ENCODE measurements at regions not wholly inside any gene's neighbourhood (a gene's known extent, or its start where the extent isn't known, plus 50 kb on each side); places are given as distances from the start of the nearest gene placed in this dataset.

- TF ChIP-seq TSHZ2 (CRISPR knock-in tag; IDR thresholded peaks at IDR 0.05) (no peak), GLIS3 (CRISPR knock-in tag; IDR thresholded peaks at IDR 0.05) (no peak), TCF4 (CRISPR knock-in tag; IDR thresholded peaks at IDR 0.05; ENCODE audit: borderline replicate concordance) (no peak), PATZ1 (CRISPR knock-in tag; IDR thresholded peaks at IDR 0.05; ENCODE audit: borderline replicate concordance) (no peak)
- ATAC-seq = no peak
These were observed 241.7 kb upstream of the MDFIC2 start for GRCh38 chr3:70554170-70554569.

GRCh38 chr3:70550723-70551319 lies 238.4 kb upstream of the MDFIC2 start:
- ATAC-seq = peak; percentile 99
- TF ChIP-seq BACH2 (CRISPR knock-in tag; IDR thresholded peaks at IDR 0.05; ENCODE audit: borderline replicate concordance) (no peak), CSRNP3 (CRISPR knock-in tag; IDR thresholded peaks at IDR 0.05) (no peak)

- TF ChIP-seq PATZ1 (CRISPR knock-in tag; IDR thresholded peaks at IDR 0.05; ENCODE audit: borderline replicate concordance) = no peak
- no peak for TF ChIP-seq ZFP3 (CRISPR knock-in tag; IDR thresholded peaks at IDR 0.05)
- no peak for TF ChIP-seq POU6F1 (CRISPR knock-in tag; IDR thresholded peaks at IDR 0.05; ENCODE audit: borderline replicate concordance, low read depth)
- no peak for ATAC-seq
These were observed 234.2 kb upstream of the MDFIC2 start for GRCh38 chr3:70546679-70547078.

- no peak for ATAC-seq
- TF ChIP-seq ZNF8 (CRISPR knock-in tag; IDR thresholded peaks at IDR 0.05) (no peak), ZFP30 (CRISPR knock-in tag; IDR thresholded peaks at IDR 0.05) (no peak), ZNF565 (CRISPR knock-in tag; conservative IDR thresholded peaks at IDR 0.05; ENCODE audit: low read depth) (no peak), ZC3H10 (CRISPR knock-in tag; IDR thresholded peaks at IDR 0.05) (no peak), GLIS3 (CRISPR knock-in tag; IDR thresholded peaks at IDR 0.05) (no peak), BACH2 (CRISPR knock-in tag; IDR thresholded peaks at IDR 0.05; ENCODE audit: borderline replicate concordance) (no peak), ZNF70 (CRISPR knock-in tag; IDR thresholded peaks at IDR 0.05) (no peak), POU6F1 (CRISPR knock-in tag; IDR thresholded peaks at IDR 0.05; ENCODE audit: borderline replicate concordance, low read depth) (no peak), PPARA (CRISPR knock-in tag; IDR thresholded peaks at IDR 0.05; ENCODE audit: borderline replicate concordance) (no peak), PATZ1 (CRISPR knock-in tag; IDR thresholded peaks at IDR 0.05; ENCODE audit: borderline replicate concordance) (no peak), OSR1 (CRISPR knock-in tag; IDR thresholded peaks at IDR 0.05) (no peak), ARNTL (CRISPR knock-in tag; IDR thresholded peaks at IDR 0.05; ENCODE audit: borderline replicate concordance, low read depth) (no peak), ISL1 (CRISPR knock-in tag; IDR thresholded peaks at IDR 0.05) (no peak), CSDC2 (CRISPR knock-in tag; IDR thresholded peaks at IDR 0.05) (no peak)
These were observed 231.1 kb upstream of the MDFIC2 start for GRCh38 chr3:70543493-70543892.
